RWPE2 (cell line): ENCODE measurements at regions not wholly inside any gene's neighbourhood (a gene's known extent, or its start where the extent isn't known, plus 50 kb on each side); places are given as distances from the start of the nearest gene placed in this dataset.

ENCODE experiments used
- ATAC-seq: fragments of 200-7000 bp; cut with Tn5 transposase; 3 replicates; pipeline ENCODE4 v1.9.1; 2021; ENCODE audit warnings: low read depth
- DNase-seq: peaks from one replicate; pipeline ENCODE4 v3.0.0-alpha.2; 2020; ENCODE audit warnings: low spot score
- H3K27ac ChIP-seq: fragments of 450-650 bp; 2 replicates; pipeline ENCODE4 v1.5.1; 2017; ENCODE audit warnings: mild to moderate bottlenecking; ENCODE audit not compliant: poor library complexity, severe bottlenecking
- H3K27me3 ChIP-seq: fragments of 250-450 bp; sonication (Bioruptor Pico); 2 replicates; pipeline ENCODE4 v1.5.1; 2021; ENCODE audit warnings: mild to moderate bottlenecking, moderate library complexity; ENCODE audit not compliant: insufficient read depth, poor library complexity, severe bottlenecking
- H3K36me3 ChIP-seq: fragments of 250-450 bp; sonication (Bioruptor Pico); 2 replicates; pipeline ENCODE4 v1.5.1; 2020; ENCODE audit warnings: low read depth, mild to moderate bottlenecking, moderate library complexity
- H3K4me1 ChIP-seq: fragments of 250-450 bp; sonication (Bioruptor Pico); 2 replicates; pipeline ENCODE4 v1.5.1; 2021; ENCODE audit warnings: mild to moderate bottlenecking, moderate library complexity; ENCODE audit not compliant: insufficient read depth, poor library complexity, severe bottlenecking
- H3K4me3 ChIP-seq: fragments of 250-450 bp; sonication (Bioruptor Pico); 2 replicates; pipeline ENCODE4 v1.5.1; 2021; ENCODE audit warnings: mild to moderate bottlenecking, moderate library complexity; ENCODE audit not compliant: severe bottlenecking
- H3K9me3 ChIP-seq: fragments of 250-450 bp; sonication (Bioruptor Pico); 2 replicates; pipeline ENCODE4 v1.5.1; 2021; ENCODE audit warnings: mild to moderate bottlenecking, moderate library complexity; ENCODE audit not compliant: severe bottlenecking
- CTCF ChIP-seq: fragments of 450-650 bp; IDR thresholded peaks from one replicate; pipeline ENCODE4 v1.5.1; 2017; ENCODE audit warnings: mild to moderate bottlenecking, moderate library complexity; ENCODE audit not compliant: poor library complexity, severe bottlenecking

GRCh38 chr4:127145006-127145540, 487.7 kb upstream of the INTU start:
- no peak overlapping the region for H3K27ac ChIP-seq
- DNase-seq (no peak), ATAC-seq (no peak)
- H3K27me3 ChIP-seq = no peaks in the 10 kb centered on the region
- H3K4me3 ChIP-seq = no peak overlapping the region
- H3K9me3 ChIP-seq = no peaks in the 10 kb centered on the region
- no peak for TF ChIP-seq CTCF
- H3K36me3 ChIP-seq = no peaks in the 10 kb centered on the region
- no peaks in the 10 kb centered on the region for H3K4me1 ChIP-seq

GRCh38 chr4:127148165-127148564, 484.6 kb upstream of the INTU start:
- DNase-seq (no peak), ATAC-seq (no peak)
- no peak overlapping the region for H3K4me3 ChIP-seq
- TF ChIP-seq CTCF = no peak
- H3K27me3 ChIP-seq = no peaks in the 10 kb centered on the region
- no peaks in the 10 kb centered on the region for H3K36me3 ChIP-seq
- H3K9me3 ChIP-seq = peaks cover 4% of the 10 kb centered on the region
- H3K4me1 ChIP-seq = no peaks in the 10 kb centered on the region
- H3K27ac ChIP-seq = no peak overlapping the region

GRCh38 chr4:127149086-127149485, 483.7 kb upstream of the INTU start:
- Histone ChIP-seq H3K4me1 (no peaks in the 10 kb centered on the region), H3K4me3 (no peak overlapping the region)

GRCh38 chr4:127151941-127152340, 480.8 kb upstream of the INTU start:
- Histone ChIP-seq H3K27ac (no peak overlapping the region), H3K4me1 (no peaks in the 10 kb centered on the region), H3K36me3 (no peaks in the 10 kb centered on the region), H3K27me3 (no peaks in the 10 kb centered on the region), H3K9me3 (peaks cover 4% of the 10 kb centered on the region), H3K4me3 (no peak overlapping the region)
- no peak for ATAC-seq
- DNase-seq = no peak
- no peak for TF ChIP-seq CTCF

More at GRCh38 chr4:127149086-127149485, 483.7 kb upstream of the INTU start:
- no peak for TF ChIP-seq CTCF
- H3K27me3 ChIP-seq = no peaks in the 10 kb centered on the region
- ATAC-seq = no peak
- no peak for DNase-seq
- H3K36me3 ChIP-seq = no peaks in the 10 kb centered on the region
- H3K9me3 ChIP-seq = peaks cover 4% of the 10 kb centered on the region
- H3K27ac ChIP-seq = no peak overlapping the region

GRCh38 chr4:127155116-127155515, 477.6 kb upstream of the INTU start:
- Histone ChIP-seq H3K27ac (no peak overlapping the region), H3K9me3 (peaks cover 4% of the 10 kb centered on the region), H3K27me3 (no peaks in the 10 kb centered on the region), H3K4me3 (no peak overlapping the region), H3K36me3 (no peaks in the 10 kb centered on the region), H3K4me1 (no peaks in the 10 kb centered on the region)
- TF ChIP-seq CTCF = no peak
- DNase-seq (no peak), ATAC-seq (no peak)
